ENCODE measurements at regions not wholly inside any gene's neighbourhood (a gene's known extent, or its start where the extent isn't known, plus 50 kb on each side); places are given as distances from the start of the nearest gene placed in this dataset.

- no peak for TF ChIP-seq USF2 (IDR thresholded peaks at IDR 0.05; ENCODE audit: borderline replicate concordance, low read depth, low read length)
- no peak for TF ChIP-seq GABPA (IDR thresholded peaks at IDR 0.05; ENCODE audit: low read depth)
- TF ChIP-seq SIN3A (IDR thresholded peaks at IDR 0.05; ENCODE audit: low read depth, low read length) = no peak
- no peak for TF ChIP-seq POLR2A (IDR thresholded peaks at IDR 0.05; ENCODE audit: low read depth, low read length)
- no peak for TF ChIP-seq NR2C2 (IDR thresholded peaks at IDR 0.05; ENCODE audit: borderline replicate concordance, control insufficient read depth, insufficient read length, low read depth)
- no peak for TF ChIP-seq MAX (IDR thresholded peaks at IDR 0.05; ENCODE audit: low read depth, low read length)
- no peak for TF ChIP-seq FOXM1 (IDR thresholded peaks at IDR 0.05; ENCODE audit: low read depth, low read length)
- no peak for TF ChIP-seq HDAC2 (IDR thresholded peaks at IDR 0.05)
These were observed 199.8 kb upstream of the AGTR2 start for GRCh38 chrX:115970718-115971117.

Data from GM12878 (cell line).